K562 (cell line): ENCODE measurements at regions not wholly inside any gene's neighbourhood (a gene's known extent, or its start where the extent isn't known, plus 50 kb on each side); places are given as distances from the start of the nearest gene placed in this dataset.

Experiments
- ATAC-seq: fragments of 200-7000 bp; cut with Tn5 transposase; 3 replicates; pipeline ENCODE4 v1.9.1; 2020; ENCODE audit warnings: moderate library complexity
- BruUV-seq: library from RNA; stranded (reverse); fragments of 400-500 nt; replicated peaks from 2 replicates; lab custom pipeline; 2021; lab: Mats Ljungman, UMichigan
- CTCF ChIA-PET: fragments of 300-600 bp; formaldehyde crosslinking; extraction: SDS; loops from one replicate; lab custom pipeline; 2021; ENCODE audit warnings: low intra/inter-chr PET ratio; lab: Yijun Ruan, JAX
- POLR2A ChIA-PET: fragments of 300-600, 350-650 bp; sonication (Branson Sonifier 250); formaldehyde crosslinking; extraction: SDS; loops from one replicate; lab custom pipeline; 2021; ENCODE audit warnings: antibody characterized with exemption, inconsistent platforms; lab: Yijun Ruan, JAX
- DNase-seq, 4 experiments: peaks; one replicate each; pipeline versions ENCODE4 v3.0.0 to v3.0.0-alpha.2; 2011 to 2018; ENCODE audit warnings: low spot score in 3 of 4, mixed read lengths in 3 of 4; ENCODE audit errors: extremely low read depth in 1 of 4
- FAIRE-seq: peaks from 2 replicates; lab custom pipeline; 2011; peaks lifted over from hg19 to GRCh38; lab: Jason Lieb, UNC
- H2AFZ ChIP-seq: 2 replicates; pipeline ENCODE4 v1.6.0; 2011; ENCODE audit warnings: low read depth, low read length, control low read depth, inconsistent platforms
- H3K27ac ChIP-seq: fragments of 200-600 bp; 3 replicates; pipeline ENCODE4 v1.8.0; 2011; ENCODE audit warnings: low read depth, mild to moderate bottlenecking, control low read depth, inconsistent platforms, low read length, moderate library complexity, mixed read lengths; ENCODE audit errors: extremely low read depth
- H3K27me3 ChIP-seq, 2 experiments: fragments of 300-600 bp in 1 of 2; 2 replicates in 1 of 2; 3 replicates in 1 of 2; pipeline versions ENCODE4 v1.6.0 to v1.8.0; 2011; ENCODE audit warnings: inconsistent platforms in 2 of 2, low read length in 2 of 2, mild to moderate bottlenecking in 1 of 2, mixed read lengths in 1 of 2, moderate library complexity in 1 of 2; ENCODE audit not compliant: control insufficient read depth in 2 of 2, insufficient read depth in 2 of 2
- H3K36me3 ChIP-seq: fragments of 300-600 bp; 3 replicates; pipeline ENCODE4 v1.8.0; 2011; ENCODE audit warnings: mild to moderate bottlenecking, low read length, inconsistent platforms; ENCODE audit not compliant: control insufficient read depth, insufficient read depth
- H3K4me1 ChIP-seq, 2 experiments: fragments of 200-600 bp in 1 of 2; replicated peaks in 1 of 2; 2 replicates in 1 of 2; 3 replicates in 1 of 2; pipeline versions ENCODE4 v1.5.1 to v1.8.0; 2011; ENCODE audit warnings: inconsistent platforms in 2 of 2, low read length in 2 of 2, mild to moderate bottlenecking in 1 of 2, mixed read lengths in 1 of 2, moderate library complexity in 1 of 2; ENCODE audit not compliant: control insufficient read depth in 2 of 2, insufficient read depth in 2 of 2
- H3K4me2 ChIP-seq: 2 replicates; pipeline ENCODE4 v1.6.1; 2011; ENCODE audit warnings: low read length, control low read depth, inconsistent platforms, mixed read lengths; ENCODE audit not compliant: insufficient read depth
- H3K4me3 ChIP-seq: fragments of 200-600 bp; sonication (generic), shearing (Covaris generic); 2 replicates; pipeline ENCODE4 v1.5.1; 2016; ENCODE audit warnings: control low read depth, inconsistent platforms
- H3K79me2 ChIP-seq: fragments of 200-600 bp; 3 replicates; pipeline ENCODE4 v1.8.0; 2011; ENCODE audit warnings: low read length, inconsistent platforms; ENCODE audit not compliant: control insufficient read depth, insufficient read depth
- H3K9ac ChIP-seq, 2 experiments: 2 replicates each; pipeline versions ENCODE4 v1.6.0 to v1.6.1; 2011; ENCODE audit warnings: low read depth in 2 of 2, low read length in 2 of 2, control low read depth in 1 of 2, inconsistent platforms in 1 of 2, mild to moderate bottlenecking in 1 of 2, mixed read lengths in 1 of 2; ENCODE audit not compliant: insufficient read depth in 1 of 2
- H3K9me1 ChIP-seq: one replicate; pipeline ENCODE4 v1.6.0; 2011; ENCODE audit warnings: inconsistent platforms, mild to moderate bottlenecking, low read length, moderate library complexity; ENCODE audit not compliant: control insufficient read depth, insufficient read depth
- H3K9me3 ChIP-seq: replicated peaks from 2 replicates; pipeline ENCODE4 v1.5.1; 2011; ENCODE audit warnings: low read depth, low read length, inconsistent platforms; ENCODE audit not compliant: control insufficient read depth, insufficient read depth
- H4K20me1 ChIP-seq: replicated peaks from 2 replicates; pipeline ENCODE4 v1.6.1; 2011; ENCODE audit warnings: low read length, inconsistent platforms, mixed read lengths; ENCODE audit not compliant: control insufficient read depth, insufficient read depth
- DDX20 ChIP-seq: fragments of 450-650 bp; IDR thresholded peaks from 2 replicates; pipeline ENCODE4 v1.6.1; 2016; ENCODE audit warnings: missing genetic modification characterization, low read depth, mild to moderate bottlenecking, missing compliant biosample characterization, moderate library complexity
- E2F4 ChIP-seq: sonication (generic); formaldehyde crosslinking; IDR thresholded peaks from 2 replicates; pipeline ENCODE4 v1.8.0; 2022; ENCODE audit warnings: mild to moderate bottlenecking, low read depth, missing genetic modification reagents
- FOXJ3 ChIP-seq: sonication (generic); formaldehyde crosslinking; IDR thresholded peaks from 2 replicates; pipeline ENCODE4 v1.4.0; 2020; ENCODE audit warnings: mild to moderate bottlenecking, missing genetic modification reagents
- HLTF ChIP-seq: fragments of 450-650 bp; IDR thresholded peaks from 2 replicates; pipeline ENCODE4 v1.6.1; 2016
- L3MBTL2 ChIP-seq: fragments of 450-650 bp; IDR thresholded peaks from 2 replicates; pipeline ENCODE4 v1.6.1; 2016; ENCODE audit warnings: mild to moderate bottlenecking, moderate library complexity
- MTA2 ChIP-seq: fragments of 450-650 bp; IDR thresholded peaks from 2 replicates; pipeline ENCODE4 v1.6.1; 2016; ENCODE audit warnings: low read depth
- RBM34 ChIP-seq: fragments of 200-400 bp; formaldehyde crosslinking; IDR thresholded peaks from 2 replicates; pipeline ENCODE4 v1.6.1; 2018; ENCODE audit warnings: low read length, borderline replicate concordance; ENCODE audit not compliant: insufficient read depth
- RNF2 ChIP-seq: sonication (generic); IDR thresholded peaks from 2 replicates; pipeline ENCODE4 v1.6.1; 2016
- TFAP4 ChIP-seq: sonication (generic); formaldehyde crosslinking; IDR thresholded peaks from 2 replicates; pipeline ENCODE4 v1.8.0; 2022; ENCODE audit warnings: missing genetic modification reagents, mild to moderate bottlenecking, moderate library complexity, borderline replicate concordance
- XRCC4 ChIP-seq: IDR thresholded peaks from one replicate; pipeline ENCODE4 v1.6.1; 2011; ENCODE audit not compliant: insufficient read depth, insufficient read length; ENCODE audit errors: extremely low read depth
- ZC3H11A ChIP-seq: IDR thresholded peaks from 2 replicates; pipeline ENCODE4 v1.6.1; 2012; ENCODE audit warnings: low read depth, low read length, improper control_type of control experiment
- ZNF197 ChIP-seq: fragments of 200-800 bp; sonication (Bioruptor generic); IDR thresholded peaks from 2 replicates; pipeline ENCODE4 v1.6.1; 2016; ENCODE audit warnings: low read depth, missing genetic modification characterization, missing compliant biosample characterization
- ZNF354B ChIP-seq: fragments of 250-450 bp; sonication (Bioruptor Pico); IDR thresholded peaks from 2 replicates; pipeline ENCODE4 v1.4.0; 2020
- ZNF644 ChIP-seq: fragments of 200-800 bp; sonication (Bioruptor generic); IDR thresholded peaks from 2 replicates; pipeline ENCODE4 v1.6.1; 2016; ENCODE audit warnings: low read depth, missing genetic modification characterization, missing compliant biosample characterization
- ZNF655 ChIP-seq: fragments of 250-450 bp; sonication (Bioruptor Pico); IDR thresholded peaks from 2 replicates; pipeline ENCODE4 v1.5.0; 2021
- ZNF740 ChIP-seq, 3 experiments: fragments of 200-800 bp in 1 of 3; sonication (Bioruptor generic) in 1 of 3; sonication (generic) in 1 of 3; formaldehyde crosslinking in 1 of 3; IDR thresholded peaks; 2 replicates each; pipeline versions ENCODE4 v1.6.1 to v1.8.0; 2016 to 2022; ENCODE audit warnings: mild to moderate bottlenecking in 2 of 3, missing compliant biosample characterization in 2 of 3, missing genetic modification characterization in 2 of 3, missing genetic modification reagents in 1 of 3
- in situ Hi-C: fragments of 300-500 bp; cut with MboI; formaldehyde crosslinking; loops from 4 replicates; pipeline ENCODE4 v1.15.0; 2018; ENCODE audit warnings: inconsistent platforms, mixed read lengths
- intact Hi-C: fragments of 100-400 bp; cut with micrococcal nuclease; formaldehyde crosslinking; loops from 2 replicates; pipeline ENCODE4 v1.14.2; 2022

GRCh38 chr3:30169487-30169886, 436.9 kb upstream of the TGFBR2 start:
- Histone ChIP-seq H3K27me3 (no peaks in the 10 kb centered on the region), H3K79me2 (no peaks in the 10 kb centered on the region), H3K4me3 (no peak overlapping the region), H3K4me2 (no peak overlapping the region), H3K9me3 (0 out of 2 replicates have a peak, but pooled peaks cover 2% of the 10 kb centered on the region), H3K9me1 (no peaks in the 10 kb centered on the region), H3K36me3 (no peaks in the 10 kb centered on the region), H3K4me1 (no peaks in the 10 kb centered on the region), H3K27ac (no peak overlapping the region), H2AFZ (no peak overlapping the region), H3K9ac (no peak overlapping the region), H4K20me1 (no peaks in the 10 kb centered on the region)
- BruUV-seq: no TSS peak
- POLR2A ChIA-PET: no interaction called here
- CTCF ChIA-PET: no interaction called here
- in situ Hi-C loops (no loop called here), intact Hi-C loops (no loop called here)
- TF ChIP-seq ZNF740 (CRISPR knock-in tag; IDR thresholded peaks at IDR 0.05): no peak
- no peak for TF ChIP-seq ZNF740 (tag; IDR thresholded peaks at IDR 0.05)
- no peak for TF ChIP-seq TFAP4 (CRISPR knock-in tag)
- TF ChIP-seq MTA2: no peak
- no peak for TF ChIP-seq ZC3H11A
- TF ChIP-seq ZNF644 (tag): no peak
- TF ChIP-seq ZNF354B: no peak
- no peak for TF ChIP-seq FOXJ3 (CRISPR knock-in tag)
- no peak for TF ChIP-seq HLTF
- TF ChIP-seq ZNF655 (CRISPR knock-in tag): no peak
- TF ChIP-seq RBM34: no peak
- TF ChIP-seq XRCC4: no peak
- no peak for TF ChIP-seq DDX20 (tag)
- TF ChIP-seq RNF2: no peak
- no peak for TF ChIP-seq E2F4 (CRISPR knock-in tag)
- TF ChIP-seq ZNF197: no peak
- TF ChIP-seq L3MBTL2: no peak
- ATAC-seq (no peak), FAIRE-seq (no peak), DNase-seq (no peak)
